GM19238 (cell line): ENCODE measurements at regions not wholly inside any gene's neighbourhood (a gene's known extent, or its start where the extent isn't known, plus 50 kb on each side); places are given as distances from the start of the nearest gene placed in this dataset.

Experiments
- DNase-seq: peaks from one replicate; pipeline ENCODE4 v3.0.0; 2011; ENCODE audit warnings: low spot score; ENCODE audit not compliant: insufficient read length

GRCh38 chr1:221416723-221417122, 325.2 kb downstream of the DUSP10 start:
- no peak for DNase-seq

GRCh38 chr1:221418346-221418745, 323.5 kb downstream of the DUSP10 start:
- no peak for DNase-seq

- no peak for DNase-seq
These were observed 322.3 kb downstream of the DUSP10 start for GRCh38 chr1:221419513-221420095.

GRCh38 chr1:221429264-221429663, 312.6 kb downstream of the DUSP10 start:
- no peak for DNase-seq

GRCh38 chr1:221430152-221430960, 311.5 kb downstream of the DUSP10 start:
- DNase-seq, result no peak

- no peak for DNase-seq
These were observed 310.7 kb downstream of the DUSP10 start for GRCh38 chr1:221431068-221431651.

- DNase-seq, result no peak
These were observed 309.9 kb downstream of the DUSP10 start for GRCh38 chr1:221431961-221432360.

GRCh38 chr1:221435504-221435904, 306.4 kb downstream of the DUSP10 start:
- no peak for DNase-seq

GRCh38 chr1:221437171-221437570, 304.7 kb downstream of the DUSP10 start:
- DNase-seq, result no peak

- no peak for DNase-seq
These were observed 304.0 kb downstream of the DUSP10 start for GRCh38 chr1:221437926-221438325.

GRCh38 chr1:221439008-221439746, 302.7 kb downstream of the DUSP10 start:
- DNase-seq, result no peak

GRCh38 chr1:221439747-221440501, 302.0 kb downstream of the DUSP10 start:
- no peak for DNase-seq

GRCh38 chr1:221440658-221441057, 301.2 kb downstream of the DUSP10 start:
- no peak for DNase-seq

- no peak for DNase-seq
These were observed 299.8 kb downstream of the DUSP10 start for GRCh38 chr1:221442056-221442455.

- DNase-seq, result no peak
These were observed 297.5 kb downstream of the DUSP10 start for GRCh38 chr1:221444346-221444745.

GRCh38 chr1:221448585-221449175, 293.2 kb downstream of the DUSP10 start:
- DNase-seq, result no peak

- no peak for DNase-seq
These were observed 292.7 kb downstream of the DUSP10 start for GRCh38 chr1:221449194-221449593.

GRCh38 chr1:221449801-221450470, 292.0 kb downstream of the DUSP10 start:
- DNase-seq, result no peak

GRCh38 chr1:221451741-221452140, 290.1 kb downstream of the DUSP10 start:
- no peak for DNase-seq

- no peak for DNase-seq
These were observed 287.8 kb downstream of the DUSP10 start for GRCh38 chr1:221454096-221454495.
